Right renal cortex interstitium (tissue), 3 donors: ENCODE measurements at regions not wholly inside any gene's neighbourhood (a gene's known extent, or its start where the extent isn't known, plus 50 kb on each side); places are given as distances from the start of the nearest gene placed in this dataset.
"Not testable (repeated sequence)": the region's sequence is repeated elsewhere in the genome, so short reads cannot be mapped to it uniquely, and the experiment has no call there.

ENCODE experiments used
- DNase-seq, 3 donors: peaks; one replicate each; pipeline ENCODE4 v3.0.0-alpha.2; 2013; ENCODE audit warnings: low read depth in 3 of 3, low spot score in 2 of 3

- DNase-seq = no peak
Observed at GRCh38 chr13:83731113-83731512, 151.2 kb downstream of the SLITRK1 start.

GRCh38 chr13:83730674-83731073 lies 151.6 kb downstream of the SLITRK1 start:
- no peak for DNase-seq

DNA sequence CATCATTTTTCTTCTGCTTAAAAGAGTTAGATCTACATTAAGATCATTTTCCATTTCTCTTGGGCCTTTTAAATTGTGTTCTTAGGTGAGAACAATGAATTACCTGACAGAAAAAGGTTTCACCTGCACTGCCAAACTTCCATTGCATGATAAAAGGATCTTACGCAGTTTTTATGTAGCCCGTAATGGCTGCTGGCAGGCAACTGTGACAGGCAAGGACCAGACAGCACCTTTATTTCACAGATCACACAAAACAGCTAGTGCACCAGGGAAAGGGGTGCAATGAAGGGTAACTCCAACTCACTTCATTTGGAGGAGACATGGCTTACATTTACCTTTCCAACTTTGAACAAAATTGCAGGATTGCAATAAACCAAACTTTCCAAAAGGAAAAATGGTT lies 159.8 kb downstream of the SLITRK1 start:
- DNase-seq = no peak

GRCh38 chr13:83716121-83716520 lies 166.2 kb downstream of the SLITRK1 start:
- DNase-seq = no peak

GRCh38 chr13:83714236-83714635 lies 168.0 kb downstream of the SLITRK1 start:
- no peak for DNase-seq

DNA sequence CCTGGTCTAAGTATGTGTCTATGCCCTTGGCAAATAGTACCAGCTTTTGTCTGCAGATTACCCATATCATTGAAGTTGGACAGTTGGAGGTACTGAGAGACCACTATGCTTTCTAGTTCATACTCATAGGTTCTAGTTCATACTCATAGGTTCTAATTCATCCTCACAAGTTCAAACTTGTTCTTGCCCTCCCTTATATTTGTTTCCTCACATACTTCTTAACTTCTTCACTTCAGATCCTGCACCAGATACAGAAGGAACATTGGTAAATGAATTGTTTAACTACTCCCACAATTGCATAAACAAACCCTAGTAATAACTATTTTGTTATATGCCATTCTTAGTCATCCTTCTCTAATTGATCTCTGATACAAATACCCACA lies 172.2 kb downstream of the SLITRK1 start:
- DNase-seq = no peak

DNA sequence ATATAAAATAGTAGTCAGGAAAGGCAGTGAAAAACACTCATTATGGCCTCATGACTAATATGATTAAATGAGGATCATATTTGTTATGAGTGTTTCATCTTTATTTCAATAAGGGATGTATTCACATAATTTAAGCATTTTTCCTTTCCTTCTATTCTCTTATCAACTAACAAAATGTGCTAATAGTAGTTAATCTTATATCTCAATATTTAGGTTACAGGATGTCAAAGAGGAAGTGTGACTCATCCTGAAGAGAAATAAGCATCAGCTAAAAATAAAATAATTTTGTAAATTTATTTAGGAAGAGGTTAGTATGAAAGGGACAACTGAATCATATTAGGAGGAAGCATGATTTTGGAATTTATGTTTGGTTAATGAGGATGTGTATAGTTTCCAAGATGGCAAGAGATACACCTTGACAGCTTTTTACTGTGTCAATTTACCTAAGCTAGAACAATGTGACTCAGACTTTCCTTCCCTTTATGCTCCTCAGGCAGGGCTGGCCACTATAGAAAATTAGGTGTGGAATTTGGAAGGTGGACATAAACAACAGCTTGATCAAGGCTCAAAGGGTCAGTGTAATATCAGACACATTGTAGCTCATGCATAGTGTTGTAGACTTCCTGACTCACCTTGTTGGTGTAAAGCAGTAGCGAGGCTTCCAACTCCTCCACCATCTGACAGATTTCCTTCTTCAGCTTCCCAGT lies 172.7 kb downstream of the SLITRK1 start:
- no peak for DNase-seq

GRCh38 chr13:83702021-83702420 lies 180.3 kb downstream of the SLITRK1 start:
- no peak for DNase-seq

GRCh38 chr13:83692800-83693199 lies 189.5 kb downstream of the SLITRK1 start:
- no peak for DNase-seq

DNA sequence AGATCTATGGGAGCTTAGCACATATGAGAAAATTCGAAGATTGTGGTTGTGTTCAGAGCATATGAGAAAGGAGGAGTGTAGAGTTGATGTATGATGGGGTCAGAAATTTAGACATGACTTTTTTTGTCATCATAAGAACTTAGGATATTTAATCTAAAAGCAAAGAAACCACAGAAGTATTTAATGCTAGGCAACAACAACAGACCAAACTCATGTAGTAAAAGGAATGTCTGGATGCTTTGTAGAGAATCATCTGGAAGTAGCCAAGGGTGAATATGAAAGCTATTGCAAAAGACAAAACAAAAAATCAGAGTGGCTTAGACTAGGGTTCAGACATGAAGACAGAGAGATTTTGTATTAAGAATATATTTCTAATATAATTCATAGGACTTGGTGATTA lies 190.3 kb downstream of the SLITRK1 start:
- DNase-seq = no peak

DNA sequence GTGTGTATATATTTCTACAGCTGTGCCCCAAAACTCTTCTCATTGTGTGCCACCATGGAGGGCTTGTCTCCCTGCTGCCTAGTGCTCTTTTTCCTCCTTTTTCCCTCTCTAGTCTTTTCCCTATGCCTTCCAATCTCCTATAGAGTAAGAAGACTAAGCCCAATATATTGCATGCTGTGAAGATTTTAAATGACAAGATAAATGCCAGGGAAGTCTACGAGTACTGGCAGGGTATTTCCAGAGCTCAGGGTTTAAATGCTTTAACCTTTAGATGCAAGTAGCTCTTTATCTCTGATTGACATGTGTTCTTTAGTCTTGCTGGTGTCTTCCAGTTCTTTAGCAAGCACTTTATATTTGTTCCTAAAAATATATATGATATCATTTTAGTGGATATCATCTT lies 200.7 kb downstream of the SLITRK1 start:
- no peak for DNase-seq

GRCh38 chr13:83677985-83678384 lies 204.3 kb downstream of the SLITRK1 start:
- DNase-seq = no peak

DNA sequence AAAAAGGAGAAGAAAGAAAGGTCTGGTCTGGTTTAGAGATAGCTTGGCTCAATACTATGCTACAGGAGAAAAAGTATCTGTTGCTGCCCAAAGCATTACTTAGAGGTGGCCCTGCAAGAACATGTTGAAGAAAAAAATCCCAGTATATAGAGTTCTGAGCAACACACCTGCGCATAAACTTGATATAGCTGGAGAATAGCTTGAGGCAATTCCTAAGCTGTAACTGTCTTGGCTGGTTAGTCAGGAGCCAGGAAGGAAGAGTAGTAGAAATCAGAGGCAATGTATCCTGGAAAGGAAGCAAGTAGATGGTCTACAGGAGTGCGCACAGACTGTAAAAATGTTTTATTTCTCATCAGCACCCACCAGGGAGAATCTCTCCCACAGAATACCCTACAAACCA lies 209.7 kb downstream of the SLITRK1 start:
- no peak for DNase-seq

DNA sequence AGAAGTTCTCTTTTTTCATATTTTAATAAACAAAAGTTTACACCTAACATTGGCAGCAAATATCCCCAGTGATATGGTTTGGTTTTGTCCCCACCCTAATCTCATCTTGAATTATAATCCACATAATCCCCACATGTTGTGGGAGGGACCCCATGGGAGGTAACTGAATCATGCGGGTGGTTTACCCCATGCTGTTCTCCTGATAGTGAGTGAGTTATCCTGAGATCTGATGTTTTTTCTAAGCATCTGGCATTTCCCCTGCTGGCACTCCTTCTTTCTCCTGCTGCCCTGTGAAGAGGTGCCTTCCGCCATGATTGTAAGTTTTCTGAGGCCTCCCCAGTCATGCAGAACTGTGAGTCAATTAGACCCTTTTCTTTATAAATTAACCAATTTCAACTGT lies 214.7 kb downstream of the SLITRK1 start:
- no peak for DNase-seq

GRCh38 chr13:83666141-83666540 lies 216.1 kb downstream of the SLITRK1 start:
- DNase-seq = no peak

GRCh38 chr13:83657281-83657680 lies 225.0 kb downstream of the SLITRK1 start:
- DNase-seq = no peak

DNA sequence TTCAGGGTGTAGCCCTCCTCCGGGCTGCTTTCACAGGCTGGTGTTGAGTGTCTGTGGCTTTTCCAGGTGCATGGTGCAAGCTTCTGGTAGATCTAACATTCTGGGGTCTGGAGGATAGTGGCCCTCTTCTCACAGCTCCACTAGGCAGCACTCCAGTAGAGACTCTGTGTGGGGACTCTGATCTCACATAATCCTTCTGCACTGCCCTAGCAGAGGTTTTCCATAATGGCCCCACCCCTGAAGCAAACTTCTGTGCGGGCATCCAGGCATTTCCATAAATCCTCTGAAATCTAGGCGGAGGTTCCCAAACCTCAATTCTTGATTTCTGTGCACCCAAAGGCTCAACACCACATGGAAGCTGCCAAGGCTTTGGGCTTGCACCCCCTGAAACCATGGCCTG lies 239.7 kb downstream of the SLITRK1 start:
- DNase-seq = not testable (repeated sequence)

DNA sequence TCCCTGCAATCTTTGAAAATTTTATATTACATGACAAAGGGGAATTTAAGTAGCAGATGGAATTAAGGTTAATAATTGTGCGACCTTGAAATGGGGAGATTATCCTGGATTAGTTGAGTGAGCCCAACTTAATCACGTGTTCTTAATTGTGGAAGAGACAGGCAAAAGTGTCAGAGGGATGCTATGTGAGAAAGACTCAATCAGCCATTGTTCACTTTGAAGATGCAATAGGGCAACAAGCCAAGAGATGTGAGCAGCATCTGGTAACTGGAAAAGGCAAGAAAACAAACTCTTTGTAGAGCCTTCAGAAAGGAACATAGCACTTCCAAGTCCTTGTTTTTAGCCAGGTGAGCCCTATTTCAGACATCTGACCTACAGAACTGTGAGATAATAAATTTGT lies 247.7 kb downstream of the SLITRK1 start:
- DNase-seq = no peak

DNA sequence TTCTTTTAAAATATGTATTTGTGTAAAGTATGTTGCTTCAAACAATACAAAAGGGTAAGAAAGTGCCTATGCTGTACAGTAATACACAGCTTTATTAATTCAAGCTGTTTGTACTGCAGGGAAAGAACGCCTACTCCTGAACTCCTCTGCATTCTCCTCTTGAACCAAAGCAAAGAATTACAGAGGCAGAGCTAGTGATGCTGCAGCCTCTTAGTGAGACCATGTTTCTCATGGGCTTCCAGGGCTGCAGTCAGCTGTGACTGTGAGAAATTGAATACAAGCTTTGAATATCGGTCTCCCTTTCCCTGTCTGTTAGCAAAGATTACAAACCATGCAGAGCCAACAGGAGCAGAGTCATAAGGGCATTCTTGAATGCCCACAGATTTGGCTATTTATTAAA lies 248.5 kb downstream of the SLITRK1 start:
- DNase-seq = peak in 1 of 3 donors; percentile 6

- DNase-seq = no peak
Observed at GRCh38 chr13:83622422-83622784, 259.9 kb downstream of the SLITRK1 start.

DNA sequence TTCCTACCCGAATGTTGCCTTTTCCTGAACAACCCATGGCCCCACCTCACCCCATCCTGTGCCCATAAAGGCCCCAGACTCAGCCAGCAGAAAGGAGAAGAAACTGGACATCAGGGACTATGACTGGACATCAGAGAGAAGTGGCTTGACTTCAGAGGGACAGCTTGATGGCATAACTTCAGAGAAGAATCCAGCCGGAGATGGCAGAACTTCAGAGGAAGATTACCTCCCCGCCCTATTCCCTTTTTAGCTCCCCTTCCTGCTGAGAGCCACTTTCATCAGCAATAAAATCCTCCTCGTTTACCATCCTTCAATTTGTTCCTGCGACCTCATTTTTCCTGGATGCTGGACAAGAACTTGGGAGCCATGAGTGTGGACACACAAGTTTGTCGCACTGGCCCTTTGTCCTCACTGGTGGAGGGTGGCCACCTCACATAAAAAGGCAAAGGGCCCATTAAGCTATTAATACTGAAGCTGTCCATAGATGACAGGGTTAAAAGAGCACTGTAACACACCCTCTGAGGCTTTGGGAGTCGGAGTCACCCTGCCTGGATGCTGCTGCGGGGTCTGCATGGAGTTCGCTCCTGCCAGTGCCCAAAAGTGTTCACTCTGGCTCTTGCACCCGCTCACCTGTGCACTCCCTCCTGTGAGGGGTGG lies 260.4 kb downstream of the SLITRK1 start:
- DNase-seq = no peak

DNA sequence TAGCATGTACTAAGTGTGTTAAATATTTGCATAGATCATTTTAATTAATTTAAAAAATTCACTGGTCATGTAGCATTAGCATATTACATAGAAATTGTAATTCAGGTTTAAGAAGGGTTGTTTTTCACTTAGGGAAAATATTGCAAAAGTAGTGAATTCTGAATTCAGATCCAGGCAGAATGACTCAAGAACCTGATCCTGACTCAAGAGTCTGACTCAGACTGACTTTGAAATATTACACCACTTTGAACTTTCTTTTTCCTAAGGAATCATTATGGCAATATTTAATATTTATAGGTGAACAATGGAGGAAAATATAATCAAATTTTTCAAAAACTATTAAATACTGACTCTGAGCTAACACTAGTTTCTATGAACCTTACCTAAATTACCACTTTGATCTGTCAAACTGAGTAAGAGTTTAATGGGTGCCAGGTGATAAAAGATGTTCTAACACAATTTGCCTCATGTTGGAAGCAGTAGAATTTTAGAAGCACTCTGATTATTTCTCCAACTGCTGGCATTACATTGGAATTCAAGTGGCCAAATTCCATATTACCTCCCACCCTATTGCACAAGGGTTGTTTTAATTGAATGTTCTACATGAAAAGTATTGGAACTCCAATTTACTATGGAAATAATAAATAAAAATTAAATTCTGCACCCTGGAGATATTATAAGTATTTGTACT lies 261.6 kb downstream of the SLITRK1 start:
- DNase-seq = no peak
